H9 (cell line): ENCODE measurements at regions not wholly inside any gene's neighbourhood (a gene's known extent, or its start where the extent isn't known, plus 50 kb on each side); places are given as distances from the start of the nearest gene placed in this dataset.

Source experiments
- DNase-seq: peaks from one replicate; pipeline ENCODE4 v3.0.0-alpha.2; 2017
- H2AFZ ChIP-seq: one replicate; pipeline ENCODE4 v1.6.1; 2013; ENCODE audit warnings: mild to moderate bottlenecking, low read length, control low read depth, moderate library complexity
- H2AK5ac ChIP-seq: 2 replicates; pipeline ENCODE4 v1.6.1; 2013; ENCODE audit warnings: low read length, control low read depth, mixed read lengths; ENCODE audit not compliant: insufficient read length
- H2BK120ac ChIP-seq: one replicate; pipeline ENCODE4 v1.6.1; 2013; ENCODE audit warnings: low read depth, mild to moderate bottlenecking, low read length, control low read depth, inconsistent platforms; ENCODE audit not compliant: poor library complexity, severe bottlenecking
- H2BK12ac ChIP-seq: 2 replicates; pipeline ENCODE4 v1.6.1; 2013; ENCODE audit warnings: low read length, control low read depth, mixed read lengths, low read depth; ENCODE audit not compliant: insufficient read length
- H2BK15ac ChIP-seq: 2 replicates; pipeline ENCODE4 v1.6.1; 2013; ENCODE audit warnings: low read depth, low read length, control low read depth
- H2BK20ac ChIP-seq: one replicate; pipeline ENCODE4 v1.6.1; 2013; ENCODE audit warnings: low read depth, mild to moderate bottlenecking, low read length, control low read depth, inconsistent platforms; ENCODE audit not compliant: poor library complexity, severe bottlenecking
- H2BK5ac ChIP-seq: 2 replicates; pipeline ENCODE4 v1.6.1; 2013; ENCODE audit warnings: low read length, control low read depth, mixed read lengths; ENCODE audit not compliant: insufficient read length
- H3K14ac ChIP-seq: 2 replicates; pipeline ENCODE4 v1.6.1; 2013; ENCODE audit warnings: low read length, control low read depth; ENCODE audit not compliant: insufficient read depth
- H3K18ac ChIP-seq: 2 replicates; pipeline ENCODE4 v1.6.1; 2013; ENCODE audit warnings: low read depth, mild to moderate bottlenecking, mixed read lengths, low read length, control low read depth; ENCODE audit not compliant: insufficient read length
- H3K23ac ChIP-seq: 2 replicates; pipeline ENCODE4 v1.6.1; 2013; ENCODE audit warnings: low read length, control low read depth, mixed read lengths, low read depth; ENCODE audit not compliant: insufficient read length
- H3K23me2 ChIP-seq: 2 replicates; pipeline ENCODE4 v1.6.1; 2013; ENCODE audit warnings: low read depth, mild to moderate bottlenecking, mixed read lengths, low read length, control low read depth; ENCODE audit not compliant: insufficient read length, poor library complexity, severe bottlenecking
- H3K27ac ChIP-seq: 2 replicates; pipeline ENCODE4 v1.5.1; 2013; ENCODE audit warnings: low read length, control low read depth, mixed read lengths, low read depth; ENCODE audit not compliant: insufficient read length
- H3K27me3 ChIP-seq: 2 replicates; pipeline ENCODE4 v1.6.1; 2013; ENCODE audit warnings: low read length, control low read depth, inconsistent platforms; ENCODE audit not compliant: insufficient read depth
- H3K4ac ChIP-seq: 2 replicates; pipeline ENCODE4 v1.6.1; 2013; ENCODE audit warnings: low read depth, mild to moderate bottlenecking, control low read depth, inconsistent platforms, low read length, moderate library complexity
- H3K4me1 ChIP-seq: 2 replicates; pipeline ENCODE4 v1.6.1; 2013; ENCODE audit warnings: low read length, control low read depth, inconsistent platforms; ENCODE audit not compliant: insufficient read depth
- H3K4me2 ChIP-seq: 2 replicates; pipeline ENCODE4 v1.6.1; 2013; ENCODE audit warnings: low read length, control low read depth, mixed read lengths; ENCODE audit not compliant: insufficient read length, insufficient read depth
- H3K56ac ChIP-seq: 2 replicates; pipeline ENCODE4 v1.6.1; 2013; ENCODE audit warnings: low read depth, mild to moderate bottlenecking, mixed read lengths, low read length, control low read depth; ENCODE audit not compliant: insufficient read length
- H3K79me1 ChIP-seq: 2 replicates; pipeline ENCODE4 v1.6.1; 2013; ENCODE audit warnings: low read depth, mild to moderate bottlenecking, moderate library complexity, low read length, control low read depth, inconsistent platforms; ENCODE audit not compliant: insufficient read depth, poor library complexity, severe bottlenecking
- H3K79me2 ChIP-seq: 2 replicates; pipeline ENCODE4 v1.6.1; 2013; ENCODE audit warnings: low read length, control low read depth, inconsistent platforms; ENCODE audit not compliant: insufficient read depth
- H3K9ac ChIP-seq: 2 replicates; pipeline ENCODE4 v1.6.1; 2013; ENCODE audit warnings: low read length, control low read depth, mixed read lengths; ENCODE audit not compliant: insufficient read length; ENCODE audit errors: extremely low read depth
- H3K9me3 ChIP-seq: one replicate; pipeline ENCODE4 v1.6.1; 2013; ENCODE audit warnings: low read depth, low read length, inconsistent platforms; ENCODE audit not compliant: control insufficient read depth
- H3T11ph ChIP-seq: one replicate; pipeline ENCODE4 v1.6.1; 2013; ENCODE audit warnings: mild to moderate bottlenecking, low read length, control low read depth, inconsistent platforms
- H4K20me1 ChIP-seq: one replicate; pipeline ENCODE4 v1.6.1; 2013; ENCODE audit not compliant: control insufficient read depth, insufficient read length, insufficient read depth
- H4K5ac ChIP-seq: 2 replicates; pipeline ENCODE4 v1.6.1; 2013; ENCODE audit warnings: low read depth, mild to moderate bottlenecking, mixed read lengths, low read length, control low read depth; ENCODE audit not compliant: insufficient read length
- H4K8ac ChIP-seq: replicated peaks from 2 replicates; pipeline ENCODE4 v1.6.1; 2013; ENCODE audit warnings: low read length, control low read depth, mixed read lengths, low read depth; ENCODE audit not compliant: insufficient read length
- H4K91ac ChIP-seq: 2 replicates; pipeline ENCODE4 v1.6.1; 2013; ENCODE audit warnings: low read depth, mild to moderate bottlenecking, moderate library complexity, mixed read lengths, low read length, control low read depth; ENCODE audit not compliant: insufficient read length
- H3K27ac Mint-ChIP-seq, 3 experiments: 2 replicates in 2 of 3; 3 replicates in 1 of 3; pipeline ENCODE4 v1.8.0; 2020 to 2021; ENCODE audit warnings: mixed read lengths in 3 of 3, mild to moderate bottlenecking in 1 of 3, moderate library complexity in 1 of 3
- H3K27me3 Mint-ChIP-seq: 2 replicates; pipeline ENCODE4 v1.8.0; 2021; ENCODE audit warnings: low read depth, mild to moderate bottlenecking, moderate library complexity, mixed read lengths
- H3K36me3 Mint-ChIP-seq, 3 experiments: 2 replicates in 2 of 3; 3 replicates in 1 of 3; pipeline ENCODE4 v1.8.0; 2020 to 2021; ENCODE audit warnings: low read depth in 3 of 3, mixed read lengths in 3 of 3; ENCODE audit not compliant: insufficient read depth in 1 of 3
- H3K4me1 Mint-ChIP-seq, 2 experiments: 2 replicates each; pipeline ENCODE4 v1.8.0; 2020; ENCODE audit warnings: mixed read lengths in 2 of 2
- H3K4me3 Mint-ChIP-seq, 2 experiments: 2 replicates in 1 of 2; 3 replicates in 1 of 2; pipeline ENCODE4 v1.8.0; 2020 to 2021; ENCODE audit warnings: mild to moderate bottlenecking in 2 of 2, mixed read lengths in 2 of 2, moderate library complexity in 1 of 2
- H3K9me3 Mint-ChIP-seq, 2 experiments: 2 replicates in 1 of 2; 3 replicates in 1 of 2; pipeline ENCODE4 v1.8.0; 2020; ENCODE audit warnings: mild to moderate bottlenecking in 2 of 2, mixed read lengths in 2 of 2, moderate library complexity in 1 of 2
- CTCF ChIP-seq: fragments of 200-600 bp; sonication (generic); conservative IDR thresholded peaks from 3 replicates; pipeline ENCODE4 v1.8.0; 2021; ENCODE audit warnings: antibody characterized with exemption, mild to moderate bottlenecking
- WGBS: extraction: QIAGEN DNeasy Blood & Tissue Kit; methylation state at CpG from one replicate; pipeline ENCODE4 v1.1.7; 2013; ENCODE audit warnings: missing lambda C conversion rate, low lambda C conversion rate, mixed read lengths; ENCODE audit not compliant: insufficient read length; ENCODE audit errors: extremely low coverage; 5-methylcytosine and 5-hydroxymethylcytosine counted together

GRCh38 chr5:17357504-17357903 lies 140.1 kb downstream of the BASP1 start:
- no peaks in the 10 kb centered on the region for H3K79me1 ChIP-seq
- peaks cover 4 to 5% of the 10 kb centered on the region in 2 experiments for H3K9me3 Mint-ChIP-seq
- DNase-seq, result no peak
- no peak overlapping the region for H4K8ac ChIP-seq
- no peaks in the 10 kb centered on the region for H3K4me1 ChIP-seq
- H2BK5ac ChIP-seq, result no peak overlapping the region
- H2BK12ac ChIP-seq, result no peak overlapping the region
- H3K4me2 ChIP-seq, result no peak overlapping the region
- H4K20me1 ChIP-seq, result no peaks in the 10 kb centered on the region
- no peaks in the 10 kb centered on the region for H3K9me3 ChIP-seq
- H3K9ac ChIP-seq, result no peak overlapping the region
- H3K4me3 Mint-ChIP-seq, result no peak overlapping the region
- no peak overlapping the region for H3K23ac ChIP-seq
- no peak for TF ChIP-seq CTCF
- H2BK20ac ChIP-seq, result no peak overlapping the region
- no peak overlapping the region for H3K4ac ChIP-seq
- no peak overlapping the region for H2AK5ac ChIP-seq
- H3K27me3 ChIP-seq, result no peaks in the 10 kb centered on the region
- no peak overlapping the region for H3T11ph ChIP-seq
- H2AFZ ChIP-seq, result no peak overlapping the region
- H3K36me3 Mint-ChIP-seq, result peaks cover 4 to 5% (median 5%) of the 10 kb centered on the region in 3 experiments; a peak in 5 of 7 replicates
- H3K27ac ChIP-seq, result no peak overlapping the region
- no peaks in the 10 kb centered on the region for H3K23me2 ChIP-seq
- no peaks in the 10 kb centered on the region for H3K79me2 ChIP-seq
- no peak overlapping the region for H4K91ac ChIP-seq
- H2BK120ac ChIP-seq, result no peak overlapping the region
- H3K56ac ChIP-seq, result no peak overlapping the region
- peaks cover 14 to 16% of the 10 kb centered on the region in 2 experiments for H3K4me1 Mint-ChIP-seq
- WGBS, result no CpG with 5 or more reads among the region's 3 CpGs
- no peak overlapping the region for H3K18ac ChIP-seq
- H4K5ac ChIP-seq, result no peak overlapping the region
- H3K27me3 Mint-ChIP-seq, result peaks cover 2% of the 10 kb centered on the region; the same call in 1 of the 2 replicates
- H3K27ac Mint-ChIP-seq, result no peak overlapping the region
- no peak overlapping the region for H2BK15ac ChIP-seq
- no peak overlapping the region for H3K14ac ChIP-seq
